ENCODE measurements at regions not wholly inside any gene's neighbourhood (a gene's known extent, or its start where the extent isn't known, plus 50 kb on each side); places are given as distances from the start of the nearest gene placed in this dataset.

DNA sequence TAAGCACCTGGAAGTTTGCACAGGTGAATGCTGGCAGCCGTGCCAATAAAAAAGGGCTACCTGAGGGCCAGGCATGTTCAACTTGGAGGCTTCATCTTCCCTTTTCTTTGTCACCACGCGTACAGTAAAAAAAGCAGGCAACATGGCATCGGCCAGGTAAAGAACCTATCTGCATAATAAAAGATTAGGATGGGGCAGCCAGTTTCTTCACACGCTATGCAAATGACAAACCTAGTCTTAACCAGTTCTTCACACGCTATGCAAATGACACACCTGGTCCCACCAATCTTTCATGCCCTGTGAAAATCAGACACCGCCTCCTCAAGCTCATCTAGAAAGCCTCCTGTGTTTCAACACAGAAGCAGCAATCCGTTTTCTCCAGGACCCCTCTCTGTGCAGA lies 413.4 kb downstream of the HLX start:
- Histone ChIP-seq H3K9me3 (no peaks in the 10 kb centered on the region), H3K4me2 (no peak overlapping the region), H4K20me1 (no peaks in the 10 kb centered on the region), H3K4me1 (no peaks in the 10 kb centered on the region), H3K4me3 (no peak overlapping the region), H3K9ac (no peak overlapping the region), H3K27me3 (no peaks in the 10 kb centered on the region), H3K27ac (no peak overlapping the region), H3K36me3 (no peaks in the 10 kb centered on the region)
- TF ChIP-seq Cebpa-rat (IDR thresholded peaks at IDR 0.05) = no peak

DNA sequence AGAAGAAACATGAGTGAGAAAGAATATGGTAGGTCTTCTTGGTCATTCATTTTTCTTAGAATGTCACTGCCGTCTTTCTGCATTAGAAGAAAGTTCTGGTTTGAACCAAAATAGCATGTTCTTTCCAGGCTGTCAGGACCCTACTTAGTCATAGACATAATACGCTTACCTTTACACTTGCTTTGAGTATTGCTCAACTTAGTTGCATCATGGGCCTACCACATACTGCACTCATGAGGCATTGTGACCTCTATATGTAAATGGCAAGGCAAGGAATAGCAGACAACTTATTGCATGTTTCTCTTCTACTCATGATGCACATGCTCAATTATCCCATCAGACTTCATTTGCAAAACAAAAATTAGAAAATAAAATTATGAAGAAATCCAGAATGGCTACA lies 415.0 kb downstream of the HLX start:
- no peak for TF ChIP-seq Cebpa-rat (IDR thresholded peaks at IDR 0.05)
- Histone ChIP-seq H3K9ac (no peak overlapping the region), H3K4me2 (no peak overlapping the region), H3K9me3 (no peaks in the 10 kb centered on the region), H3K4me1 (no peaks in the 10 kb centered on the region), H3K36me3 (no peaks in the 10 kb centered on the region), H3K4me3 (no peak overlapping the region), H3K27me3 (no peaks in the 10 kb centered on the region), H4K20me1 (no peaks in the 10 kb centered on the region), H3K27ac (no peak overlapping the region)

DNA sequence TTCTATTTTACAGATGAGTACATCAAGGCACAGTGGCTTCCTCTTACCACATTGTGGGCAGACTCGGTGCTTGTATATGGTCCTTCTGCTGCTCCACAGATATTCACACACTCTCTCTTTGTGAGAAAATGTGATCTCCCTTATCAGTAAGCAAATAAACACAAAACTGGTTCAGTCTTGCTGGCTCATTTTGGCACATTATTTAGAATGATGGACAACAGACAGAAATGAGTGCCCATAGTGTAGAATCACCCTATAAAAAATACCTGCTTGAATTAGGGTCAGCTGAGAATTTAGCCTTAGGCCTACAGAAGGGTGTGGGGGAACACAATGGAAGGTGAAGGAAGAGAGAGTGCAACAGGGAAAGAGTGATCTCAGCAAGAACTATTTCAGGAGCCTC lies 423.1 kb downstream of the HLX start:
- no peaks in the 10 kb centered on the region for H3K27me3 ChIP-seq
- H3K4me3 ChIP-seq = no peak overlapping the region
- no peak overlapping the region for H3K9ac ChIP-seq
- H3K27ac ChIP-seq = no peak overlapping the region
- H3K4me1 ChIP-seq = no peaks in the 10 kb centered on the region
- H3K9me3 ChIP-seq = no peaks in the 10 kb centered on the region
- no peak for TF ChIP-seq Cebpa-rat (IDR thresholded peaks at IDR 0.05)
- no peak overlapping the region for H3K4me2 ChIP-seq
- H4K20me1 ChIP-seq = no peaks in the 10 kb centered on the region
- no peaks in the 10 kb centered on the region for H3K36me3 ChIP-seq

DNA sequence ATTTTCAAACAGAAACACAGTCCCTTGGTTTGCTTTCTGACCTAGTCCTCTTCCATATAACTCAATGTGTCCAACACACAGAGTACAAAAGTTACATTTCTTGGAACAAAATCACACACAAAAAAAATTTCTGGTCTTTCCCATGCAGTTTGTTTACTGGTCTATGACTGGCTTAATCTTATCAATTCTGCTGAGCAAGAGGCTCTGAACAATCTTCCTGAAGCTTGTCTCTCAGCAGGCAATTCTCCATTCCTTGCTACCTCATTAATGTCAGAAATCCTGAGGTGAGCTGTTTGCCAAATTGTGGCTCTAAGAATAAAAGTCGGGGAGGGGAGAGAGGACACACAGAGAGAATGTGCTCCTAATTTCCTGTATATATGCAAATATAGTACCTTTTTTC lies 423.6 kb downstream of the HLX start:
- Histone ChIP-seq H3K27ac (no peak overlapping the region), H3K4me3 (no peak overlapping the region)
- TF ChIP-seq Cebpa-rat (IDR thresholded peaks at IDR 0.05) = no peak

DNA sequence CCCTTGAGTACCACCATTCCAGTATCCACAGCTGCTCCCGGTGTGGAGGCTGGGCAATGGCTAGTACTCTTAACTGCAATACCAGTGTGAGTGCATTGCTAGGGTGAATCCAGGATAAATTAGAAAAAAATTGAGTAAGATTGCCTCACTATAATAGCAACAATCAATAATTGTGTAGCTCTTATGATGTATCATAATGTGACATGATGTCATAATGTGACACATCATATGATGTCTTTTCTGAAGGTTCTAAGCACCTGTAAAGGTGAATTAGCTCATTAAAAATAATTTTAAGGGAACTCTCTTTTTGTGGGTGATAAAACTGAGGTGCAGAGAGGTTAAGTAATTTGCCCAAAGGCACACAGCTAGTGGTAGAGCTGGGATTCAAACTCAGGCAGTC lies 424.4 kb downstream of the HLX start:
- no peaks in the 10 kb centered on the region for H3K27me3 ChIP-seq
- no peak overlapping the region for H3K4me2 ChIP-seq
- no peak for TF ChIP-seq Cebpa-rat (IDR thresholded peaks at IDR 0.05)
- H3K9ac ChIP-seq = no peak overlapping the region
- H3K4me3 ChIP-seq = no peak overlapping the region
- H3K36me3 ChIP-seq = no peaks in the 10 kb centered on the region
- peaks cover 8% of the 10 kb centered on the region for H3K9me3 ChIP-seq
- no peaks in the 10 kb centered on the region for H3K4me1 ChIP-seq
- H3K27ac ChIP-seq = no peak overlapping the region
- H4K20me1 ChIP-seq = no peaks in the 10 kb centered on the region

More for the DNA sequence above, 423.6 kb downstream of the HLX start:
- no peaks in the 10 kb centered on the region for H4K20me1 ChIP-seq
- no peak overlapping the region for H3K4me2 ChIP-seq
- H3K36me3 ChIP-seq = no peaks in the 10 kb centered on the region
- no peaks in the 10 kb centered on the region for H3K4me1 ChIP-seq
- peaks cover under 1% of the 10 kb centered on the region; the same call in 1 of the 2 replicates for H3K9me3 ChIP-seq
- no peak overlapping the region for H3K9ac ChIP-seq
- H3K27me3 ChIP-seq = no peaks in the 10 kb centered on the region

DNA sequence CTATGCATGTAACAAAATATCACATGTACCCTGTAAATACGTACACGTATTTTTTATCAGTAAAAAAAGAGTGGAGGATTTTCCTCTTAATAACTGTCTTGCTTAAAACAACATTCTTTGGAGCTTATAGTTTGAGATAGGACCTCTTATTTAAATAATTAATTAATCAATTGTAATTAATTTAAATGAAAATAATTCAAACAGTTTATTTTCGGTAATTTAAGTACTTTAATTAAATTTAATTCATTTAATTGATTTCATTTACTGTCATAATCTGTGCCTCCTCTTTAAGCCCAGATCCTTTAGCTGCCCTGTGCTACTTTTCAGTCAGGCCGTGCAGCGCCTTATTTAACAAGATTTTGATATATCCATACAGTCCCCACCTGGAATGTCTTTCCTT lies 427.0 kb downstream of the HLX start:
- Histone ChIP-seq H3K4me2 (no peak overlapping the region), H4K20me1 (no peaks in the 10 kb centered on the region), H3K36me3 (no peaks in the 10 kb centered on the region), H3K9me3 (peaks cover 23% of the 10 kb centered on the region), H3K4me3 (no peak overlapping the region), H3K27me3 (no peaks in the 10 kb centered on the region), H3K9ac (no peak overlapping the region), H3K27ac (no peak overlapping the region), H3K4me1 (no peaks in the 10 kb centered on the region)
- no peak for TF ChIP-seq Cebpa-rat (IDR thresholded peaks at IDR 0.05)

DNA sequence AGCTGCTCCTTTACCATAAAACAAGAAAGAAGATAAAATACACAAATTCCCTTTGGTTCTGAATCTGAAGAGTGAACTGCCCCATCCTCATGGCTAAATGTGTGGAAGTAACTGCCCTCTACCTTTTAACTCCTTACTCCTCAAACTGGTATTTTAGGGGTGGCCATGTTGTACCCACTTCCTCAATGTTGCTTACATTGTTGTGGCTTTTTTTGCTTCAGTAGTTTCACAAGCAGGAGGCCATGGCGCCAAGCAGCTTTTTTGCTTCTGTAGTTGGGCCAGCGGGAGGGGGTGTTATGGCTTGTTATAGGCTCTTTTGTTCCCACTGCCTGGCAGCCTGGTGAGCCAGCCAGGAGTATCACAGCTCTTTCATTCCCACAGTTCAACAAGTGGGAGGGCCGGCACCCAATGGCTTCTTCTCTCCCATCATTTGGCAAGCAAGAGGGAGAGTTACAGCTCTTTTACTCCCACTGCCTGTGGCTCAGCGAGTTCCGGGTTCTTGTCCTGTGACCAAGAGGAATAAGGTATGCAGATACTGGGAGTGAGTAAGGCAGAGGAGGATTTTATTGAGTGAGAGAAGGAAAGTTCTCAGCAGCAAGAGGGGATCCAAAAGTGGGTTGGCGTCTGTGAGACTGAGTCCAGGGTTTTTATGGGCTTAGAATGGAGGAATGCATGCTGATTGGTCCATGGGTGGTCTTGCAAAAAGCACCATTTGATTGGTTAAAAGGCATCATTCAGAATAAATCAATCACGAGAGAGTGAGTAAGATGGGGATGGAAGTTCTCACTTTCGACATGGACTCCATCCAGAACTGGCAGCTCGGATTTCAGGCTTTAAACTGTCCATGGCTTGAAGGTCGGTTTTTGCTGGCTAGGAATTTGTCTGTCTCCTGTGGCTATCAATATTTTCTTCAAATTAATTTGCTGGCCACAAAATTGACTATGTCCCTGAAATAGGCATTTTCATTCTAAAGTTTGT lies 429.6 kb downstream of the HLX start:
- Histone ChIP-seq H3K4me3 (no peak overlapping the region), H3K27me3 (no peaks in the 10 kb centered on the region), H3K27ac (no peak overlapping the region), H4K20me1 (no peaks in the 10 kb centered on the region), H3K9ac (no peak overlapping the region), H3K36me3 (no peaks in the 10 kb centered on the region), H3K9me3 (peaks cover 23% of the 10 kb centered on the region), H3K4me1 (no peaks in the 10 kb centered on the region), H3K4me2 (no peak overlapping the region)
- no peak for TF ChIP-seq Cebpa-rat (IDR thresholded peaks at IDR 0.05)

DNA sequence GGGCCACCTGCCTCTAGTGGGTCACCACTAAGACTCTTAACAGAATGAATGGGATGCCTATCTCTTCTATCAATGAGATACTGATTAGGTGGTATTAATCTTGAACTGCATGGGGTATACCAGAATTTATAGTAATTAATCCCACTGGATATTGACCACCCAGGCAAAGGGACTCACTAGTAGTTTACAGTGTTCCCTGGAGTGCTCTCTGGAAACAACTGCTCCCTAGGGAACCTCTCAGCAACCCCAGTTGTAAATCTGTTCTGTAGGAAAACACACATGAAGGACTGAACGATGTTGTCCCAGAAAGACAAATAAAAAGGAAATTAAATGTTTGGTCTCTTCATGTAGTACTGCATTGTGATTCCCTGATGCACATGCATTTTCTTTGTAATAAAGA lies 430.5 kb downstream of the HLX start:
- Histone ChIP-seq H3K4me2 (no peak overlapping the region), H4K20me1 (no peaks in the 10 kb centered on the region), H3K4me1 (no peaks in the 10 kb centered on the region), H3K27ac (no peak overlapping the region), H3K27me3 (no peaks in the 10 kb centered on the region), H3K9me3 (peaks cover 23% of the 10 kb centered on the region), H3K4me3 (no peak overlapping the region), H3K36me3 (no peaks in the 10 kb centered on the region), H3K9ac (no peak overlapping the region)
- no peak for TF ChIP-seq Cebpa-rat (IDR thresholded peaks at IDR 0.05)

DNA sequence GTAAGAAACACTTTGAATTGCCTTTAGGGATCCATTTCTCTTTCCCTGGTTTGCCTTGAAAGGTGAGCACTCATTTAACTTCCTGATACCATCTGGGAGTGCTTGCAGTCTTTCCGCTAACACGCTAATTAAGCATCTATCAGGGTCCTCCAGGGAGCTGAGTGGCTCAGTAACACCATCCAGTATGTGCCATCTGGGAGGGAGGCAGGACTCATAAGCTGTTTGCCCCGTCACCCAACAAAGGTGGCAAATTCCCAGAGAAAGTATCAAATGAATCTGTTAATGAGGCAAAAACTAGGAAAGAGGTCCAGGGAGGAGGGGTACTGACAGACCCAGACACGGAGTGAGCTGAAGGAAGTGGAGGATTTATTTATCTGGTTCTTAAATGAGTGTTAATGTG lies 430.9 kb downstream of the HLX start:
- no peaks in the 10 kb centered on the region for H3K4me1 ChIP-seq
- no peak for TF ChIP-seq Cebpa-rat (IDR thresholded peaks at IDR 0.05)
- no peak overlapping the region for H3K4me3 ChIP-seq
- H3K9me3 ChIP-seq = peaks cover 23% of the 10 kb centered on the region
- no peaks in the 10 kb centered on the region for H3K27me3 ChIP-seq
- no peak overlapping the region for H3K27ac ChIP-seq
- no peak overlapping the region for H3K4me2 ChIP-seq
- H4K20me1 ChIP-seq = no peaks in the 10 kb centered on the region
- no peak overlapping the region for H3K9ac ChIP-seq
- no peaks in the 10 kb centered on the region for H3K36me3 ChIP-seq

DNA sequence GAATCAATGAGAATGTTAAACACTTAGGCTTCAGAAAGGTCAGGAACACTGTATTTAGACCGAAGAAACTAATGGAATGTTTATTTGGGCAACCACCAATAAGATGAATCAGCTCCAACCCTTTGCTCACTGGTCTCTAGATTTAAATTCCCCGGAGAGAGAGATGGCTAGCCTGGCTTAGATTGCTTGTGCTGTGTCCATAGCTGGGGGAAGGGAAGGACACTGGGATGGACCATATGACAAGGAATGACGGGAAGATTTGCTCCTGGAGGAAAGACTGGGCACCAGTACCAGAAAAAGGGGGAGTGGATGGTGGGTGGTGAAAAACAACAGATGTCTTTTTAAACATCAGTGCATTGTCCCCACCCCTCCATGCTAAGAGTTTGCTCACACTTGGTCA lies 426.6 kb downstream of the DUSP10 start:
- Histone ChIP-seq H3K27ac (no peak overlapping the region), H4K20me1 (no peaks in the 10 kb centered on the region)

More for the DNA sequence above, 426.6 kb downstream of the DUSP10 start:
- Histone ChIP-seq H3K36me3 (no peaks in the 10 kb centered on the region), H3K4me1 (no peaks in the 10 kb centered on the region), H3K27me3 (no peaks in the 10 kb centered on the region), H3K9me3 (no peaks in the 10 kb centered on the region), H3K4me3 (no peak overlapping the region), H3K9ac (no peak overlapping the region), H3K4me2 (no peak overlapping the region)
- no peak for TF ChIP-seq Cebpa-rat (IDR thresholded peaks at IDR 0.05)

Data from BLaER1 (cell line).